GM19467 (cell line): ENCODE measurements at regions not wholly inside any gene's neighbourhood (a gene's known extent, or its start where the extent isn't known, plus 50 kb on each side); places are given as distances from the start of the nearest gene placed in this dataset.
"Not testable (repeated sequence)": the region's sequence is repeated elsewhere in the genome, so short reads cannot be mapped to it uniquely, and the experiment has no call there.

Source experiments
- ATAC-seq: cut with Tn5 transposase; IDR thresholded peaks from one replicate; pipeline ENCODE4 v1.9.1; 2021; ENCODE audit warnings: mild to moderate bottlenecking, moderate library complexity; ENCODE audit not compliant: unreplicated experiment

DNA sequence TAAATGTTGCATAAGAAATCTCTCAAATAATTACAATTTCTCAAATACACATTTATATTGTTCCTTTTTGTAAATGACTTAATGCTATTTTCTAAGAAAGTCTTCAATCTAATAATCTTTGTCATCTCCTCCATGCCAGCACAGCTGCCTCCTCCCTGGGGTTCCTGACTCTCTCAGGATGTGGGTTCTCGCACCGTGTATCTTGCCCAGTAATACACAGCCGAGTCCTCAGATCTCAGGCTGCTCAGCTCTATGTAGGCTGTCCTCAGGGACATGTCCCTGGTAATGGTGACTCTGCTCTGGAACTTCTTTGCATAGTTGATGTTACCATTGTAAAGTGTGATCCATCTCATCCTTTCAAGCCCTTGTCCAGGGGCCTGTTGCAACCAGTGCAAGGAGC lies 1223.7 kb downstream of the TMEM121 start:
- ATAC-seq, result not testable (repeated sequence)

DNA sequence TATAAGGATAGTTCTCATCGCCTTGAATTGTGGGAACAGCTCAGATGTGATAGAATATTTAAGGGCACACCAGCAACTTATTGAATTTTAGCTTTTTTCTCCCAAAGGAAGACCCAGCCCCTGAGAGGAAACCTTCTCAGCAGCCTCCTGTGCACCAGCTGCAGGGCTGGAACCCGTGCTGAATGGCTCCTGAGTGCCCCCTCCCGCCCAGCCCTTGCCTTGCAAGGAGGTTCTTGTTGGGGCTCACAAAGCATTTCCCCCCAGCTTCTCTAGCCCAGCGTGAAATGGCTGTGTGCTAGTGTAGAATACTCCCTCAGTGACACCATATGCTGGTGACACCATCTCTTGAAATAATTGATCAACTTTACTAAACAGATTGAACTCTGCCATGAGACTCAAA lies 1227.4 kb downstream of the TMEM121 start:
- not testable (repeated sequence) for ATAC-seq

- ATAC-seq, result not testable (repeated sequence)
These were observed 1231.1 kb downstream of the TMEM121 start for GRCh38 chr14:106757444-106757843.

DNA sequence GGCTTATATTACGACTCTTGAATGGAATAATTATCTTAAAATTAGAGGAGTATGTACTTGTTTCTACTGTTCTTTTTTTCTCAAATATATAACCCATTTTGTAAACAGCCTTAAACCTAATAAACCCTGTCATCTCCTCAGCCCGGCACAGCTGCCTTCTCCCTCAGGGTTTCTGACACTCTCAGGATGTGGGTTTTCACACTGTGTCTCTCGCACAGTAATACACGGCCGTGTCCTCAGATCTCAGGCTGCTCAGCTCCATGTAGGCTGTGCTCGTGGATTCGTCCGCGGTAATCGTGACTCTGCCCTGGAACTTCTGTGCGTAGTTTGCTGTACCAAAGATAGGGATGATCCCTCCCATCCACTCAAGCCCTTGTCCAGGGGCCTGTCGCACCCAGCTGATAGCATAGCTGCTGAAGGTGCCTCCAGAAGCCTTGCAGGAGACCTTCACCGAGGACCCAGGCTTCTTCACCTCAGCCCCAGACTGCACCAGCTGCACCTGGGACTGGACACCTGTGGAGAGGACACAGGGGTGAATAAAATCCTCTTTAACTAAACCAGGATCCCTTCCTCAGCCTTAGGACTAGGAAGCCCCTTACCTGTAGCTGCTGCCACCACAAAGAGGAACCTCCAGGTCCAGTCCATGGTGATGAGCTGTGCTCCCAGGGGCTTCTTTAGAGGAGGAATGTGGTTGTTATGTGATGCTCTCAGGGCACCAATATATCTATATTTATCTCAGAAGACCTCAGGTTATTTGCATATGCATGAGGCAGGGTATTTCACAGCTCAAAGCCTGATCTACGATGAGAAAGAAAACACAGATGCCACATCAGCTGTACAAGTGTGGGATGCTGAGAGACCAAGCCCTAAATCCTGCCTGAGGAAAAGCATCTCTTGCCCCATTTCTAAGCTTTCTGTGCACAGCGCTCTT lies 1235.8 kb downstream of the TMEM121 start:
- ATAC-seq, result peak; percentile 55

- ATAC-seq, result peak; percentile 73
These were observed 1238.6 kb downstream of the TMEM121 start for GRCh38 chr14:106764968-106765369.

DNA sequence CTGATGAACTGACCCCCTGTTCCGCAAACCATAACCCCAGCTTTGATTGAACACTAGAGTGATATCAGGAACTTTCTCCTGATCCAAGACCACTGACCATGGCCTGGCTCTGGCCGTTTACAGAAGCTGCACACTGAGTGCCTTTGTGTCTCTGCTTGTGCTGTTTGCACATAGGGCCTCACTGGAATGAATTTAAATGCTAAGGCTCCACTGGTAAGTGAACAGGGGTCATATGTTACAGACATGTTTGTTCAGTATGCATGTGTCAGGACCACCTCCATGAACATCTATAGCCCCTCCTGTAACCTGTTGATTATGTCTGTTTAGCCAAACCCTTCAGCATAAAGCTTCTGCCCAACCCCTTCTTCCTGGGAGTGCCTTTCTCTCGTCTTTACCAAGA lies 1239.8 kb downstream of the TMEM121 start:
- no peak for ATAC-seq

DNA sequence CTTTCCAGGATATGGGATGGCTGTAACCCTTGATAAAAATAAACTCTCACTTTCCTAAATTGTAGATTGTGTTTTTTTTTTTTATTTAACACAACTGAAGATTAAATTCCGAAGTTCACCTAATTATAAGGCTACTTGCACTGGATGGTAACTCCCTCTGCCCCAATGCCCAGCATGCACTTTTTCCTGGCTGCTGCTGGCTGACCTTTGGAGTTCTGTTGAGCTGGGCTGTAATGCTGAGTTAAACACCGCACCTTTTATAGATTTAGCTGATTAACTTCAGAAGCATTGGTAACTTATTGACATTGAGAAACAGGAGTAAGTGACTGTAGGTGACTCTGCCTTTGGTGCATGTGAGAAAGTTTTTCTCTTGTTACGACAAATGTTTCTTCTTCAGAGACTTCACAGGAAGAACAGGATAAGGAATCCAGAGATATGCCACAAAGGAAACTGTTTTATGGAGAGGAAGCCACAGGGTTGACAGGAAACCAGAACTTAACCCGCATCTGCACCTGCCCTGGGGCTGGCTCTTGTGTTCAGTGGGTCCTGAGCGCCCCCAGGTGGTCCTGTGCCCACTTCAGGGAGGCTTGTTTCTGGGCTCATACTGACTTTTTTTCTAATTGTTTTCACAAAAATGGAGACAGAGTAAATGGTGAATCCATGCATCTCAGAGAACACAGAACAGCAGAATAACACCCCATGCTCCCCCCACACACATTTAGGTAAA lies 1240.3 kb downstream of the TMEM121 start:
- not testable (repeated sequence) for ATAC-seq

- not testable (repeated sequence) for ATAC-seq
These were observed 1241.8 kb downstream of the TMEM121 start for GRCh38 chr14:106768230-106768629.

DNA sequence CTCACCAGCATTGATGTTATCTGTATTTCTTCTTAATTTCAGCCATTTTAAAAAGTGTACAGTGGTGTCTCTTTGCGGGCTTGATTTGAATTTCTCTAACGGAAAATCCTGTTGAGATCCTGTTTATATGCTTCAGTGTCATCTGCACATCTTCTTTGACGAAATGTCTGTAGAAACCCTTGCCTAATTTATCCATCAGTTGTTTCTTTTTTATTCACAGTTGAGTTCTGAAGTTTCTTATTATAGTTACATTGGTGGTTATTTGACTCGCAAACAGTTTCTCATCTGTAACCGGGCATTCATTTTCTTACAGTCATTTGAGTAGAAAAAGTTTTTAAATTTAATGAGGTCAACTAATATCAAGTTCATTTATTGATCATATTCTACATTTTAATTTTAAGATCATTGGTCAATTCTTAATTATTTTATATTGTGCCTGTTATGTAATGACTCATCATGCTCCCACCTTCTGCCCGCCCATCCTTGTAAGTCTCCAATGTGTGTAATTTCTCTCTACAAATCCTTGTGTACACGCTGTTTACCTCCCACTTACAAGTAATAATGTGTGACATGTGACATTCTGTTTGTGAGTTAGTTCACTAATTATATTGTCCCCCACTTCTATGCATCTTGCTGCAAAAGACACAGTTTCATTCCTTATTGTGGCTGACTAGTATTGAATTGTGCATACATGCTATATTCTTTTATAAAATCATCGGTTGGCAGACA lies 1242.8 kb downstream of the TMEM121 start:
- not testable (repeated sequence) for ATAC-seq

- not testable (repeated sequence) for ATAC-seq
These were observed 1243.8 kb downstream of the TMEM121 start for GRCh38 chr14:106770158-106770672.

GRCh38 chr14:106774889-106775480 lies 1248.6 kb downstream of the TMEM121 start:
- ATAC-seq, result not testable (repeated sequence)

DNA sequence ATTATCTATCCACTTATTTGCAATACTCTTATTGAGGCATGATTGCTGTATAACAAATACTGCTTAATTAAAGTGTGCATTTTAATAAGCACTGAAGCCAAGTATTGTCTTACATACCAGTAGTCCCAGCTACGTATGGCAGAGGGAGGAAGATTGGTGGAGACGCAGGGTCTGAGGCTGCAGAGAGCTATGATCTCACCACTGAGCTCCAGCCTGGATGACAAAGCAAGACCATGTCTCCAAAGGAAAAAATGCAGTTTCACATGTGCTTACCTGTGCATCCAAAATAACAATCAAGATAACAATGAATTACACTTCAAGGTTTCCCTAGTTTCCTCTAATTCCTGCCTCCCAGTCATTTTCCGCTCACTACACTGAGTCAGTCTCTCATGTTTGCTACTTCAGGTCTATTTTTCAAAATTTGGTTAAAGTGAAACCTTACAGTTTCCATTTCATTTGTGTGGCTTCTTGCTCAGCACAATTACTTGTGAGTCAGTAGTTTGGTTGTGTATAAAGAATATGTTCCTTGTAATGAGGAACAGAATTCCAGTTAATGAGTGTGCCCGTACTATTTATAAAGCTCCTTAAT lies 1250.1 kb downstream of the TMEM121 start:
- ATAC-seq, result no peak

- ATAC-seq, result no peak
These were observed 1252.6 kb downstream of the TMEM121 start for GRCh38 chr14:106778986-106779385.

DNA sequence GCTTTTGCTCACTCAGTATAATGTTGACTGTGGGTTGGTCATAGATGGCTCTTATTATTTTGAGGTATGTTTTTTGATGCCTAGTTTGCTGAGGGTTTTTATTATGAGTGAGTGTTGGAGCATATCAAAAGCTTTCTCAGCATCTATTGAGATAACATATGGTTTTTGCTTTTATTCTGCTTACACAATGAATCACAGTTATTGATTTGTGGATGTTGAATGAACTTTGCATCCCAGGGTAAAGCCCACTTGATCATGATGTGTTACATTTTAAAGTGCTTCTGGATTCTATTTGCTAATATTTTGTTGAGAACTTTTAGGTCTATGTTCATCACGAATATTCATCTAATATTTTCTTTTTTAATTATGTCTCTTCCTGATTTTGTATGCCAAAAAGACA lies 1260.3 kb downstream of the TMEM121 start:
- ATAC-seq, result no peak

DNA sequence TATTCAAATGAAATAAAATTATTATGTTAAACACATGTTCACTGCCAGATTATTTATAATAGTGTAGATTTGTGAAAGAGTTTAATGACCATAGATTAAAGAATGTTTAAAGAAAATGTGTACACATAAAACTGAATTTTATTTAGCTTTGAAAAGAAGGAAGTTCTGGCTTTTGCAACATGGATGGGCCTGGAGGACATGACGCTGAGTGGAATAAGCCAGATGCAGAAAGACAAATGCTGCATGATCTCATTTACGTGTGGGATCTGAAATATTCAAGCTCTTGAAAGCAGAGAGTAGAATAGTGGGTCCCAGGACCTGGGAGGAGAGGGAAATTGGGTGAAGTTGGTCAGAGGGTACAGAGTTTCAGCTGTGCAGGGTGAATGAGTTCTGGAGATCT lies 1261.2 kb downstream of the TMEM121 start:
- ATAC-seq, result no peak

- no peak for ATAC-seq
These were observed 1262.2 kb downstream of the TMEM121 start for GRCh38 chr14:106788534-106788933.

- ATAC-seq, result no peak
These were observed 1262.9 kb downstream of the TMEM121 start for GRCh38 chr14:106789318-106789717.

- ATAC-seq, result no peak
These were observed 1264.0 kb downstream of the TMEM121 start for GRCh38 chr14:106790189-106791036.

DNA sequence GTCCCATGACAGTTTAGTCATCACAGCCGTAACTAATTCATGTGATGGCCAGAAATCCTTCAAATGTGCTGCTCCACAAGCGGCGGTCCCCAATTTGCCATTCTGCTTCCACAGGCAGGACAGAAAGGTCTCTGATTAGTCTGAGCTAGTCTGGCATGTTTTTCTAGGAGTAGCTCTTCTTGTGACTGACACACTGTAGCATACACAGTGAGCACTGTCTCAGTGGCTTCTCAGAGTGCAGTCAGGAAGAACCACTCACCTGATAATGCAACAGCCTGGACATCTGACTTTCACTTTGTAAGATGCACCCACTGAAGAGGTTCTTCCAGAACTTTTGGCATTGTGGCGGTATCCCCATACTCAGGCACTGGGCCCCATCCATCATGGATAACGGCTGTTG lies 1266.2 kb downstream of the TMEM121 start:
- no peak for ATAC-seq
